HUES48 (cell line): ENCODE measurements at regions not wholly inside any gene's neighbourhood (a gene's known extent, or its start where the extent isn't known, plus 50 kb on each side); places are given as distances from the start of the nearest gene placed in this dataset.

ENCODE experiments used
- H3K27ac ChIP-seq: one replicate; pipeline ENCODE4 v1.7.0; 2013; ENCODE audit warnings: low read depth, low read length, inconsistent platforms
- H3K27me3 ChIP-seq: 2 replicates; pipeline ENCODE4 v1.6.1; 2013; ENCODE audit warnings: mild to moderate bottlenecking, low read length; ENCODE audit not compliant: control insufficient read depth, insufficient read depth
- H3K36me3 ChIP-seq: 2 replicates; pipeline ENCODE4 v1.6.1; 2013; ENCODE audit warnings: low read length; ENCODE audit not compliant: control insufficient read depth, insufficient read depth
- H3K4me1 ChIP-seq: 2 replicates; pipeline ENCODE4 v1.6.1; 2013; ENCODE audit warnings: mild to moderate bottlenecking, low read length; ENCODE audit not compliant: control insufficient read depth, insufficient read depth
- H3K4me3 ChIP-seq: 2 replicates; pipeline ENCODE4 v1.5.1; 2013; ENCODE audit warnings: mild to moderate bottlenecking, low read depth, low read length
- H3K9ac ChIP-seq: 2 replicates; pipeline ENCODE4 v1.6.1; 2013; ENCODE audit warnings: mild to moderate bottlenecking, low read depth, low read length, moderate library complexity
- H3K9me3 ChIP-seq: 2 replicates; pipeline ENCODE4 v1.6.1; 2013; ENCODE audit warnings: low read length; ENCODE audit not compliant: control insufficient read depth, insufficient read depth

DNA sequence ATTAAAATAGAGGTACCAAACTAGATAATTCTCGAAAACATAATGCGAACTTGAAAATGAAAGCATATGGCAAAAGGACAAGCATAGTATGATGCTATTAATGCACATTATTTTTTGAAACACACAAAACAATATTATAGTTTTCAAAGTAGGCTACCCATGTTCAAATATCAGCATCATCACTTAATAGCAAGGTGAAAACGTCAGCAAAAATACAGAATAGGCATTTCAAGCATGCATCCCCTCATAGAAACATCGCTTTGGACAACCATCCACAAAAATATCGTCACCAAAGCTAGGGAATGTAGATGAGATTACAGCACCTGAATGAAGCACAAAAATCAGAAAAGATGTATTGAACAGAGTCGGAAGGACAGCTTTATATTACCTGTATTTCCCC is 814.5 kb upstream of the LRRC4C start:
- H3K9me3 ChIP-seq = peaks cover 16% of the 10 kb centered on the region; the same call in 1 of the 2 replicates
- no peaks in the 10 kb centered on the region for H3K27me3 ChIP-seq
- no peak overlapping the region for H3K9ac ChIP-seq
- no peak overlapping the region for H3K4me3 ChIP-seq
- no peak overlapping the region for H3K27ac ChIP-seq
- no peaks in the 10 kb centered on the region for H3K36me3 ChIP-seq
- no peaks in the 10 kb centered on the region for H3K4me1 ChIP-seq

DNA sequence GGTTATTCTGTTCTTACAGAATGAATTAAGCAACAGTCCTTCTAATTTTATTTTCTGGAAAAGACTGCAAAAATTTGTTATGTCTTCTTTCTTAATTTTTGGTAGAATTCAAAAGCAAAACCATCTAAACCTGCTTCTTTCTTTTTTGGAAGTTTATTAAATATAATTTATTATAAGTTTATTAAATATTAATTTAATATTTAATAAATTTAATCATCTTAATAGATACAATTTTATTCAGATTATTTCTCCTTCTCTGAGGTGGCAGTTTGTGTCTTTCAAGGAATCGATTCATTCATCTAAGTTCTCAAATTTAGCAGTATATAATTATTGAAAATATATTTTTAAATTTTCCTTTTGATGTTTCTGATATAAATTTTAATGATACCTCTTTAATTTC is 837.5 kb upstream of the LRRC4C start:
- Histone ChIP-seq H3K9me3 (no peaks in the 10 kb centered on the region), H3K27me3 (no peaks in the 10 kb centered on the region), H3K4me3 (no peak overlapping the region), H3K4me1 (no peaks in the 10 kb centered on the region), H3K27ac (no peak overlapping the region), H3K36me3 (no peaks in the 10 kb centered on the region), H3K9ac (no peak overlapping the region)

DNA sequence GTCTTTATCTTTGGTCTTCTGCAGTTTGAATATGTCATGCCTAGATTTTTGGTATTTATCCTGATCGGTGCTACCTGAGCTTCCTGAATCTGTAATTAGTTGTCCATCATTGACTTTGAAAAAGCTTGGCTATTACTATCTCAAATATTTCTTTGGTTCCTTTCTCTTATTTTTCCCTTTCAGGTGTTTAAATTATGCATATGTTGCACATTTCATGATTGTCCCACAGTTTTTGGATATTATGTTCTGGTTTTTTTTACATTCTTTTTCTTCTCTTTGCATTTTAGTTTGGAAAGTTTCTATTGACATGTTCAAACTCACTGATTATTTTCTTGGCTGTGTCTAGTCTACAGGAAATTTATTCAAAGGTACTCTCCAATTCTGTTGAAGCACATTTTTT is 840.3 kb upstream of the LRRC4C start:
- Histone ChIP-seq H3K9ac (no peak overlapping the region), H3K27ac (no peak overlapping the region), H3K4me3 (no peak overlapping the region), H3K4me1 (no peaks in the 10 kb centered on the region), H3K9me3 (no peaks in the 10 kb centered on the region), H3K27me3 (no peaks in the 10 kb centered on the region), H3K36me3 (no peaks in the 10 kb centered on the region)

DNA sequence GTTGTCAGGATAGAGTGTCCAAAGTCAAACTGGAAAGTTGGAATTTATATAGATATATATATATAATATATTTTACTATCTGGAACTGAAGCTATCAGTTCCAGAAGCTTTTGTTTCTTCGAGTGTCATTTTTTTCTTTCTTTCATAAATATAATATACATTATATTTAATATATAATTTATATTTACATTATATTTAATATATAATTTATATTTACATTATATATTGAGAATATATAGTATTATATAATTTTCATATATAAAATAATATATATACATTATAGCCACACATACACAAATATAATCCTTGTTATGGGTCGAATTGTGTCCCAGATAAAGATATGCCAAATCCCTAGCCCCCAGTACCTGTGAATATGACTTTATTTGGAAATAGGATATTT is 842.3 kb upstream of the LRRC4C start:
- H3K4me1 ChIP-seq = no peaks in the 10 kb centered on the region
- H3K9me3 ChIP-seq = no peaks in the 10 kb centered on the region
- no peak overlapping the region for H3K9ac ChIP-seq
- H3K36me3 ChIP-seq = no peaks in the 10 kb centered on the region
- no peak overlapping the region for H3K27ac ChIP-seq
- no peak overlapping the region for H3K4me3 ChIP-seq
- H3K27me3 ChIP-seq = no peaks in the 10 kb centered on the region

DNA sequence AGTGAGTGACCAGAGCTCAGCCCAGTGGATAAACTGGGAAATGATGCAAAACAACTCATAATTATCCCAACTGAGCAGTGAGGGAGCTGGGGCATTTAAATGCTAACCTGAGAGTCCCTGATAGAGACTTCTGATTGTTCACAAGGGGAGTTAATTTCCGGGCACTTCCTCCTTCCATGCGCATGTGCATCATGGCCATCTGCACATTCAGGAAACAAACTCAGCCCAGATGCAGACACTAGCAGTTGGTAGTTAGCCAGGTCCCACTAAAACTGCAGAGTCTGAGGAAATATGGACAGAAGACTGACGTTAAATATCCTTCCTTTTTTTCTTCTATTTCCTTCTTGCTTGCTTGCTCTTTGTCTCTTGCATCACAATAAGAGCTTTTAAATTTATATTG is 852.1 kb upstream of the LRRC4C start:
- Histone ChIP-seq H3K4me1 (no peaks in the 10 kb centered on the region), H3K4me3 (no peak overlapping the region), H3K27me3 (no peaks in the 10 kb centered on the region), H3K27ac (no peak overlapping the region), H3K36me3 (no peaks in the 10 kb centered on the region), H3K9ac (no peak overlapping the region), H3K9me3 (no peaks in the 10 kb centered on the region; the same call in 1 of the 2 replicates)

DNA sequence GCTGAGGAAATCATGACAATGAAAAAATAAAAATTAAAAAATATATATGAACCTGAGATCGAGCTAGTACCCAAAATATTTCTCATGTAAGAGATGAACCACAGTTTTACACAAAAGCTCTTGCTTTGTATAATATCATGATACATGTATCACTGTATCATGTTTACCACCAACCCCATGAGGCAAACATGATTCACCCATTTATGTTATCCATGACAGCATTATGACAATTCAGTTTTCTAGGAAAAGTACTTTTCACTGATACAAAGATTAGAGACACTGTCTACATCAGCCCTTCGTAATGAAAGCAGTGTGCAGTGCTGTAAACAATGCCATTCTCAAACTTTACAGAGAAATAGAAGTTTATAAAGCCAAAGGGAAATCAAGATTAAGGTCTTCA is 852.5 kb upstream of the LRRC4C start:
- Histone ChIP-seq H3K4me1 (no peaks in the 10 kb centered on the region), H3K4me3 (no peak overlapping the region), H3K27me3 (no peaks in the 10 kb centered on the region), H3K9me3 (no peaks in the 10 kb centered on the region; the same call in 1 of the 2 replicates), H3K9ac (no peak overlapping the region), H3K36me3 (no peaks in the 10 kb centered on the region), H3K27ac (no peak overlapping the region)

DNA sequence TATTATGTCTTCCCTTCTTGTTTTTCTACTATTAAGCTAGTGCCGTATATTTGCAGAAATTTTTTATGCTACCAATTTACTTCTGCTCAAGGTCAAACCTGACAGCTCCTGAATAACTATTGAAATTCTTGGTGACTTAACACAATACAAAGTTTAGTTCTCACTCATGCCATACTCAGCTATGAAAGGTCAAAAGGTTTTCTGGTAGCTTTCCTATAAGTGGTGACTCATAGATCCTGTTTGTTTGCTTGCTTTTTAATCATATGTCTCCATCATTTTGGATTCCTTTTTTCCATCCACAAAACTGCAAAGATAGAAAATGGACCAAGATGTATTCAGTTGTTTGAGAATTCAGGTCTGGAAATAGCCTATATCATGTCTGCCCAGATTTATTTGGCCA is 855.8 kb upstream of the LRRC4C start:
- H3K4me1 ChIP-seq = no peaks in the 10 kb centered on the region
- no peak overlapping the region for H3K9ac ChIP-seq
- no peaks in the 10 kb centered on the region; the same call in 1 of the 2 replicates for H3K9me3 ChIP-seq
- H3K4me3 ChIP-seq = no peak overlapping the region
- H3K27me3 ChIP-seq = no peaks in the 10 kb centered on the region
- H3K36me3 ChIP-seq = no peaks in the 10 kb centered on the region
- no peak overlapping the region for H3K27ac ChIP-seq

DNA sequence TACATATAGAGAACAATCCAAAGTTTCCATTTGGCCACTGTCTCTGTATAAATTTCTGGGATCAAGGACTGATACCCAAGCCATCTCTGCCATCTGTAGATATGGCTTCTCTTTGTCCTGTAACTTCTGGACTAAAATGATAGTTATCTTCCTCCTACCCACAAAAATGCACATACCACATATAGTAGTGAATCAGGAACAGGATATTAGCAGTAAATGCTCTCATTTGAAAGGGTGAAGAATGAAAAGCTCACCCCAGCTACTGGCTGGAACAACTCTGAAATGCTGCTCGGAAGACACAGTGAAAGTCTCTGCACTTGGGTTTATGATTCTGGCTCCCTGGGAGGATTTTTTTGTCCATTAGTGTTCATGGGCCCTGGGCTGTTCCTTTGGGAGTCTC is 856.4 kb upstream of the LRRC4C start:
- H3K27ac ChIP-seq = no peak overlapping the region
- H3K27me3 ChIP-seq = no peaks in the 10 kb centered on the region
- no peak overlapping the region for H3K4me3 ChIP-seq
- no peaks in the 10 kb centered on the region; the same call in 1 of the 2 replicates for H3K9me3 ChIP-seq
- no peaks in the 10 kb centered on the region for H3K36me3 ChIP-seq
- no peak overlapping the region for H3K9ac ChIP-seq
- no peaks in the 10 kb centered on the region for H3K4me1 ChIP-seq

DNA sequence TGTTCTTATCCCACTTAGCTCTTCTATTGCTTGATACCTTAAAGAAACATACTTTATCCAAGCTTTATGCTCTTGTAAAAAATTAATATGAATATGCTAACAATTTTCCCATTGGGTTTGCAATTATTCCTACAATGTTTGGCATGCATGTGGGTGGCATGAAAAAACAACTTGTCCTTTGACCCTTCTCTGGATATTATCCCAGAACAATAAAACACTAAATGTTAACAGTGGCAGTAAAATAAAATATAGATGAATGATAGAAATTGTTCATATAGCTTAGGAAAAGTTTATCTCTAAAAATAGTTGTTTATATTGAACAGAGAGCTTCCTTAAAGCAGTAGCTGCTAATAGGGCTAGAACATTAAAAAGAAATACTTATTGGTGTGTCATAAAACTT is 860.5 kb upstream of the LRRC4C start:
- H3K9ac ChIP-seq = no peak overlapping the region
- no peaks in the 10 kb centered on the region for H3K36me3 ChIP-seq
- H3K27ac ChIP-seq = no peak overlapping the region
- H3K27me3 ChIP-seq = no peaks in the 10 kb centered on the region
- H3K9me3 ChIP-seq = no peaks in the 10 kb centered on the region
- no peaks in the 10 kb centered on the region for H3K4me1 ChIP-seq
- no peak overlapping the region for H3K4me3 ChIP-seq

DNA sequence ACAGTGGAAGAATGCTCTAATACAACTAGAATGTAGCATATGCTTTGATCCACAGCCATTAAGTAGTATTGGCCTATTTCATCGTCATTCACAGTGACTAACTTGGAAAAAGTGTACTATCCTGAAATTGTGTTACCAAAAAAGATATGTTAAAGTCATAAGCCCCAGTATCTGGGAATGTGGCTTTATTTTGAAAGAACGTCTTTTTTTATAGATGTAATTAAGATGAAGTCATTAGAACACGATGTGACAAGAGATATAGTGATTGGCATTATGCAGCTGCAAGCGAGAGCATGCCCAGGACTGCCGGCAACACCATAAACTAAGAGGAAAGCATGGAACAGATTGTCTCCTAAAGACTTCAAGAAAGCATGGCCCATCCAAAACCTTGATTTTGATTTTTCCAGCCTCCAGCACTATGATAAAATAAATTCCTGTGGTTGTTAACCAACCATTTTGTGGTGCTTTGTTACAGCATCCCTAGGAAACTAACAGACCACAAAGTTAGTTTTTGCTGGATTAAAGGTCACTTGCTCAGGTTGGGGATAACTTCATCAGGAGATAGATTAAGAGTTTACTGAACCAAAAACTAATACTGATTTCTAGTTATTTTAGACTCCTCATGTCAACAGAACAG is 870.6 kb upstream of the LRRC4C start:
- H3K4me1 ChIP-seq = no peaks in the 10 kb centered on the region
- no peak overlapping the region for H3K27ac ChIP-seq
- H3K9me3 ChIP-seq = peaks cover 19% of the 10 kb centered on the region
- no peaks in the 10 kb centered on the region for H3K36me3 ChIP-seq
- no peak overlapping the region for H3K9ac ChIP-seq
- no peaks in the 10 kb centered on the region for H3K27me3 ChIP-seq
- H3K4me3 ChIP-seq = no peak overlapping the region

DNA sequence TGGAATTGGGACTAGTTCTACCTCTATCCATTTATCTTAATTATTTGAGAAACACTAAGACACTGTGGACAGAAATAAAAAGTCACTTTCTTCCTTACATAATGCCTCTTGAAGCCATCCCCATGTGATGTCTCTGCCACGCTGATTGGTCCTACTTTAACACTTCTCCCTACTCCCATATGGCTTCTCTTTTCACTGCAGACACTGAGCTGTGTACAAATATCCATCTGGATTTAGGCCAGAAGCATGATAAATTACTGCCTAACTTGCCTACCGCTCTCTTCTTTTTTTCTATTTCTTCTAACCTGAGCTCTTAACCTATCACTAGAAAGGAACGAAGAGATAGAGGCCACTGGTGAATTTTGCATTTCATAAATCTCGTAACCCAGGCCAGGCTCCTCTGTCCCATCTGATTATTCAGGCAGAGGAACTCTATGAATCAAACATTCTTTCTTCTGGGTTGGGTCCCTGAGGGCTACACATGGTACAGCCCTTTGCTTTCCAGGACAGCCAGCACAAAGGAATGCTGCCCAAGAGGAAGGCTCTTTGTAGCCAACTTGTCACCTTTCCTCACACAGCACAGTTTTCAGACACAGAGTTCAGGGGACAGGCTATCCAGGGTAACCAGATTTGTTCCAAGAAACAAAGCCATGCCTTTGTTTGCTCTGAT is 878.5 kb upstream of the LRRC4C start:
- no peaks in the 10 kb centered on the region for H3K27me3 ChIP-seq

More for the DNA sequence above, 878.5 kb upstream of the LRRC4C start:
- Histone ChIP-seq H3K27ac (no peak overlapping the region), H3K4me1 (no peaks in the 10 kb centered on the region), H3K9ac (no peak overlapping the region), H3K4me3 (no peak overlapping the region), H3K9me3 (peaks cover 15% of the 10 kb centered on the region), H3K36me3 (no peaks in the 10 kb centered on the region)
